ENCODE measurements at regions not wholly inside any gene's neighbourhood (a gene's known extent, or its start where the extent isn't known, plus 50 kb on each side); places are given as distances from the start of the nearest gene placed in this dataset.

- no peak for TF ChIP-seq CTCF (IDR thresholded peaks at IDR 0.05; ENCODE audit: low read depth, low read length)
- no peak for DNase-seq (ENCODE audit: extremely low read depth, low read depth)
These were observed 130.1 kb upstream of the INHBA start for GRCh38 chr7:41832941-41833340.

DNA sequence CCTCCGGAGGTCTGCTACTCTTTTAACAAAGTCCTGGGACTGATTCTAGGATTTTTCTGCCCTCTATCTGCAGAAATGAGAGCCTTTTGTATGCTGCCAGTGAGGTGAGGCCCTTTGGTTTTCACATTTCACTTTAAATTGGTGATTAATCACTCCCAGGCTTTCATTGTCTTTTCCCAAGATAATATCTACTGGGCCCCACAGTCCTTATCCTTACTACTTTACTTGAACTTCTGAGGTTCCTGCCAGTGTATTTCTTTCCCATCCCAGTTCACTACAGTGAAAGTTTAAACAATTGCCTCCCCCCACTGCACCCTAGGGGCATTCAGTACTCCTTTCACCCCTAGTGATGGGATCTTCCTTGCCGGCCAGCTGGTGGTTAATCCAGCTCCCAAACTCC lies 127.4 kb upstream of the INHBA start:
- no peak for DNase-seq (ENCODE audit: extremely low read depth, low read depth)
- TF ChIP-seq CTCF (IDR thresholded peaks at IDR 0.05; ENCODE audit: low read depth, low read length): no peak

DNA sequence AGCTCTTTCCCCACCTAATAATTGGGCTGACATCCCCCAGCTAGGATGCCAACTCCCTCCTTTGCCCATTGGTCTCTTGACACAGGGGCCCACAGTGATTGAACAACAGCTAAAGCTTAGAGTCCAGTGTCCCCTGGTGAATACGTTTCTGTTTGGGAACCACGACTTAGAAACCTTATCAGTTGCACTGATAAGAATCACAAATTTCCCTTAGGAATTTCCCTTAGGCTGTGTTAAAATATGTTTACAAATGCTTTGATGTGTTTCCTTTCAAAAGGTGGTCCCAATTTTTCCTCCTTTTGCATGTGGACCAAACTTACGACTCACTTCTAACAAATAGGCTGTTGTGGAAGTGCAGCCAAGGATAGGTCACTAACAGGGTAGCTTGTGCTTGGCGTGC lies 126.0 kb upstream of the INHBA start:
- no peak for TF ChIP-seq CTCF (IDR thresholded peaks at IDR 0.05; ENCODE audit: low read depth, low read length)
- no peak for DNase-seq (ENCODE audit: extremely low read depth, low read depth)

DNA sequence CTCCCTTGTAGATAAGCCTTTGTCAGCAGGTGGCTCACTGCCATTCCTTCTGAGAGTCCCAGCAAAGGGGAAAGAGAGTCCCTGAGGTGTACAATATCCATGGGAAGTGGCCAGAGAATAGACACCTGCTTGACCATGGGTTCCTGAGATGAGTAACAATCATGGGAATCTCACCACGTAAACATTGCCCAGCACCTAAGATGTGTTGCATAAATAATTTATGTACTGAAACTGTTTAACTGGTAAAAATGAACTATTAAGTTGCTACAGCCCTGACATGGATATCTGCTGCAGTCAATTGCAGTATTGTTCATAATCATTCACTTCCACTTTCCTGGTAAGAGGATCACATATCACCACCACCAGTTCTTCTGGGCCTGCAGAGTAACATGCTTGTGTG lies 123.8 kb upstream of the INHBA start:
- TF ChIP-seq CTCF (IDR thresholded peaks at IDR 0.05; ENCODE audit: low read depth, low read length): no peak
- no peak for DNase-seq (ENCODE audit: extremely low read depth, low read depth)

DNA sequence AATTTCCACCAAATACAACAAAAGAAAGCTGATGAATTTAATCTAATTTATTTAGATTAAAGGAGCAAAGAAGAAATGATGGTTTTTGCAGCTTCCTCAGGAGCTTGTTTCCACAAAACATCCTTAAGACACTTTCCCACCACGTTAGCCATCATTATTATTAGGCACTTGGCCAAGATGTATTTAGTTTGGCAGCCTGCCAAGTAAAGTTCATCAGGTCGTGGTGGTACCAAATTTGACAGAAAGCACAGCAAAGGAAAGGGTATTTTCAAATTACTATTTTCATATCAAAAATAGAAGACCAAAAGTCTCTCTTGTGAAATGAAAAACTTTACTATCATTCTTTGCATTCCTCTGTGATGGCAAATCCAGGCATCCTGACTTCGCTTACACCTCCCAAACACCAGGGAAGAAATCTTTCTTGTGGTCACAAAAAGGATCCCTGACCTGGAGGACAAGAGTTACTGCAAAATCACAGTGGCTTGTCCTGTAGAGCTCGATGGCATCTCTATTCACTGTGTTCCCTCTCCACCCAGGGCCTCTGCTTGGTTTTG lies 123.1 kb upstream of the INHBA start:
- no peak for TF ChIP-seq CTCF (IDR thresholded peaks at IDR 0.05; ENCODE audit: low read depth, low read length)
- DNase-seq (ENCODE audit: extremely low read depth, low read depth): no peak

- TF ChIP-seq CTCF (IDR thresholded peaks at IDR 0.05; ENCODE audit: low read depth, low read length): no peak
- DNase-seq (ENCODE audit: extremely low read depth, low read depth): no peak
These were observed 121.4 kb upstream of the INHBA start for GRCh38 chr7:41824284-41824683.

- no peak for DNase-seq (ENCODE audit: extremely low read depth, low read depth)
- no peak for TF ChIP-seq CTCF (IDR thresholded peaks at IDR 0.05; ENCODE audit: low read depth, low read length)
These were observed 119.4 kb upstream of the INHBA start for GRCh38 chr7:41822259-41822817.
